ENCODE measurements at regions not wholly inside any gene's neighbourhood (a gene's known extent, or its start where the extent isn't known, plus 50 kb on each side); places are given as distances from the start of the nearest gene placed in this dataset.

DNA sequence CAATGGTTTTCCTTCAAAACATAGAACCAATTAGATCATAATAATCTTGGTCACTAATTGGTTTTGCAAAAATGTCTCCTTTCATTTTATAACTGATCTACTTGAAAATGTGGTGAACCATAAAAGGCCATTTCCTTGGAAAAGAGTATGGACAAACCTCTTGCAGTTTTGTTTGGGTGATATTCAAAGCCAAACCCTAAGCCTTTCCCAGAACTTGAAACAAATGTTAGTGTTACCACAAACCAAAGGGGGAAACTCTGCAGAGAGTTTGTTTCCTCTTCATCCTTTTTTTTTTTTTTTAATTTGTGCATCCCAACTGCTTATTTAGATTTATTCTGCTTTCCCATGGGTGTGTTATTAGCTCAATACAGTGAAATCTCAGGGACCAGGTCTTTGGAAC lies 204.4 kb upstream of the ADAMTSL1 start:
- in situ Hi-C loops (cut with MboI; ENCODE audit: low pct_unique_long_range_greater_than_20kb, low sequenced_read_pairs, unreplicated experiment) = loop anchor here (25.0 kb wide), 2 partner anchors 168 to 768 kb away; partner anchors contain the start of genes RRAGA and SAXO1
- DNase-seq (ENCODE audit: low spot score) = no peak
- TF ChIP-seq, protein P1, sequence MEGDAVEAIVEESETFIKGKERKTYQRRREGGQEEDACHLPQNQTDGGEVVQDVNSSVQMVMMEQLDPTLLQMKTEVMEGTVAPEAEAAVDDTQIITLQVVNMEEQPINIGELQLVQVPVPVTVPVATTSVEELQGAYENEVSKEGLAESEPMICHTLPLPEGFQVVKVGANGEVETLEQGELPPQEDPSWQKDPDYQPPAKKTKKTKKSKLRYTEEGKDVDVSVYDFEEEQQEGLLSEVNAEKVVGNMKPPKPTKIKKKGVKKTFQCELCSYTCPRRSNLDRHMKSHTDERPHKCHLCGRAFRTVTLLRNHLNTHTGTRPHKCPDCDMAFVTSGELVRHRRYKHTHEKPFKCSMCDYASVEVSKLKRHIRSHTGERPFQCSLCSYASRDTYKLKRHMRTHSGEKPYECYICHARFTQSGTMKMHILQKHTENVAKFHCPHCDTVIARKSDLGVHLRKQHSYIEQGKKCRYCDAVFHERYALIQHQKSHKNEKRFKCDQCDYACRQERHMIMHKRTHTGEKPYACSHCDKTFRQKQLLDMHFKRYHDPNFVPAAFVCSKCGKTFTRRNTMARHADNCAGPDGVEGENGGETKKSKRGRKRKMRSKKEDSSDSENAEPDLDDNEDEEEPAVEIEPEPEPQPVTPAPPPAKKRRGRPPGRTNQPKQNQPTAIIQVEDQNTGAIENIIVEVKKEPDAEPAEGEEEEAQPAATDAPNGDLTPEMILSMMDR (IDR thresholded peaks at IDR 0.05; ENCODE audit: extremely low read depth, insufficient read depth, missing control alignments) = no peak

DNA sequence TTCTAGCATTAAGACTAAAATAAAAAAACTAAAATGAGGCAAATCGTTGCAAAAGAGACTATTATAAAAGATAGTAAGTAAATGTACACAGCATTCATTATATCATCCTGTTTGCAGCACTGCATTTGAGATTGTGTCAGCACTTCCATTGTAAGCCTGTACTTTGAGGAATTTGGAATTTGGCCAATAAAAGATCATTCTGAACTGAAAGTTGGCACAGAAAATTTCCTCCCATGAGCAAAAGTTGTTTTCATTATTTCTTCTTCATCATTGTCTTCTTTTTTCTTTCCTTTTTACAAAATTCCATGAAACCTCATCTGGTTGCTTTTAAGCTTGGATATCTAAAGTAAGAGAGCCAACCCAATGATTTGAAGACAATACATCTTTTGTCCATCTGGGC lies 199.3 kb upstream of the ADAMTSL1 start:
- no peak for DNase-seq (ENCODE audit: low spot score)
- in situ Hi-C loops (cut with MboI; ENCODE audit: low pct_unique_long_range_greater_than_20kb, low sequenced_read_pairs, unreplicated experiment) = loop anchor here (25.0 kb wide), 2 partner anchors 163 to 763 kb away; partner anchors contain the start of genes RRAGA and SAXO1
- TF ChIP-seq, protein P1 (IDR thresholded peaks at IDR 0.05; ENCODE audit: extremely low read depth, insufficient read depth, missing control alignments) = no peak

DNA sequence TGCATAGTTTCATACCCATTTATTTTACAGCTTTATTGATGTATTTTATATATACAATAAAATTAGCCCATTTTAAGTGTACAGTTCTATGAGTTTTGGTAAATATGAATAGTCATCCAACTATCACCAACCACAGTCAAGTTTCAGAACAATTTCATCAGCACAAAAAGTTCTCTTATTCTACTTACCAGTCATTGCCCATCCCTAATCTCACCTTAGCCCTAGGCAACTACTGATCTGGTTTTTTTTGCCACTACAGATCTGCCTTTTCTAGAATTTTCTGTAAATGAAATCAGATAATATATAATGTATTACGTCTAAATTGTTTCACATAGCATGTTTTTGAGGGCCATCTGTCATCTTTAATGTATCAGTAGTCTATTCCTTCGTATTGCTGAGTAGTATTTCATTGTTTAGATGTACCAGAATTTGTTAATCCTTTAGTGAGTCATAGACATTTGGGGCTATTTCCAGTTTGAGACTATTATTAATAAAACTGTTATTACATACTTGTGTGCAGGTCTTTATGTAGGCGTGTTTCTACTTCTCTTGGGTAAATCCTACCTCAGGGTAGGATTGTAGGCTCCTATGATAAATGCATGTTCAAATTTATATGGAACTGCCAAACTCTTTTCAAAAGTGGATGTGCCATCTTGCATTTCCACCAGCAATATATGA lies 198.5 kb upstream of the ADAMTSL1 start:
- DNase-seq (ENCODE audit: low spot score) = no peak
- in situ Hi-C loops (cut with MboI; ENCODE audit: low pct_unique_long_range_greater_than_20kb, low sequenced_read_pairs, unreplicated experiment) = no loop called here
- TF ChIP-seq, protein P1 (IDR thresholded peaks at IDR 0.05; ENCODE audit: extremely low read depth, insufficient read depth, missing control alignments) = no peak

DNA sequence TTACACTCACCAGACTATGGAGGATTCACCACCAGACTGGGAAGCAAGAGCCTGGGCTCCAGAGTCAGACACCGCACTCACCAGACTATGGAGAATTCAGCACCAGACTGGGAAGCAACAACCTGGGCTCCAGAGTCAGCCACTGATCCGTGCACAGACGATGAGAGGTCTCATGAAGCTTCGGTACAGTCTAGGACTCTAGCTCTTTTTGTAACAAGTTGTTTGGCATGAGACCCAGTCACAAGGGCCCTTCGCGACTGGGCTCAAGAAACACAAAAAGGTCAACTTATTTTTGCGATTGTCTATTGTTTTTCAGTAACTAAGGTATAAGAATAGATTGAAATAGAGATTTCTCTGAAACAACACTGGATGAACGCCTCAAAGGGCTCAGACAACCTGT lies 192.7 kb upstream of the ADAMTSL1 start:
- TF ChIP-seq, protein P1 (IDR thresholded peaks at IDR 0.05; ENCODE audit: extremely low read depth, insufficient read depth, missing control alignments) = no peak
- DNase-seq (ENCODE audit: low spot score) = no peak
- in situ Hi-C loops (cut with MboI; ENCODE audit: low pct_unique_long_range_greater_than_20kb, low sequenced_read_pairs, unreplicated experiment) = no loop called here

DNA sequence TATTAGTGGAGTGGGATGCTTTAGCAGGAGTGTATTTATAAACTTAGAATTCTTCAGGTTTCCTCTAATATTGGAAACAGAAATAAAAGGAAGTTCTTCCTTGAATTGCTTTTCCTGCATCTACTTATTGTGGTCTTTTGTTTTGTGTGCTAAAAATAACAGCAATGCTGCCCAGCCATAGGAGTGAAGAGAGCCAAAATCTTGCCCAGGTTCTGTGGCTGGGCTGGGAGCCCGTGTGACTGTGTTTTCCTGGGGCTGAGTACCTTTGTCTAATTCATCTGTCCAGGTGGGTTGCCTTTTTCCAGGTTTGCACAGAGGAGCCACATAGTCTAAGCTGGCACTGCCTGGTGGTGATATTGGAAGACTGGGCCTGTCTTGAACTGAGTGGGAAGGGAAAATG lies 179.7 kb upstream of the ADAMTSL1 start:
- in situ Hi-C loops (cut with MboI; ENCODE audit: low pct_unique_long_range_greater_than_20kb, low sequenced_read_pairs, unreplicated experiment) = no loop called here
- no peak for DNase-seq (ENCODE audit: low spot score)
- TF ChIP-seq, protein P1 (IDR thresholded peaks at IDR 0.05; ENCODE audit: extremely low read depth, insufficient read depth, missing control alignments) = no peak

DNA sequence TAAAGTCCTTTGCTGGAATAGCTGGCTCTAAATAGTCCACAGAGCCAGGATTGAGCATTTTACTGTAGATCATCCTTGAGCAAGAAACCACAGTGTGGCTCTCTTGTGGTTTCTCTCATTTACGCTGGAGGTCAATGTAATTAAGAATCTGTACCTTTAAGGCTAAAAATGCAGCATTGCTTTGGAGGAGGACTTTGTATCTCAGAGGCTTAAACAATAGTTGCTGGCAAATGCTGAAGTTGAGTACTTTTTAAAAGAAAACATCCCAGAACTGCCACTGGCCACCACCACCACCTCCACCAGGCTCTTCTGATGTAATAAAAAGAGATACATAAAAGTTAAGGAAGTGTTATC lies 177.3 kb upstream of the ADAMTSL1 start:
- no peak for DNase-seq (ENCODE audit: low spot score)
- in situ Hi-C loops (cut with MboI; ENCODE audit: low pct_unique_long_range_greater_than_20kb, low sequenced_read_pairs, unreplicated experiment) = no loop called here
- TF ChIP-seq, protein P1 (IDR thresholded peaks at IDR 0.05; ENCODE audit: extremely low read depth, insufficient read depth, missing control alignments) = no peak

Measured in GM13977 (cell line).